DND-41 (cell line): ENCODE measurements at regions not wholly inside any gene's neighbourhood (a gene's known extent, or its start where the extent isn't known, plus 50 kb on each side); places are given as distances from the start of the nearest gene placed in this dataset.

Source experiments
- ATAC-seq: fragments of 200-7000 bp; cut with Tn5 transposase; 3 replicates; pipeline ENCODE4 v1.9.1; 2021; ENCODE audit warnings: low read depth; ENCODE audit not compliant: insufficient read depth
- DNase-seq: peaks from one replicate; pipeline ENCODE4 v3.0.0-alpha.2; 2020
- H2AFZ ChIP-seq: 2 replicates; pipeline ENCODE4 v1.6.0; 2012; ENCODE audit warnings: low read depth, low read length
- H3K27ac ChIP-seq: 2 replicates; pipeline ENCODE4 v1.5.1; 2012; ENCODE audit warnings: low read length, inconsistent platforms
- H3K27me3 ChIP-seq: fragments of 200-600 bp; sonication (generic); 2 replicates; pipeline ENCODE4 v1.6.0; 2012; ENCODE audit warnings: low read length, mild to moderate bottlenecking, inconsistent platforms; ENCODE audit not compliant: insufficient read depth, poor library complexity
- H3K36me3 ChIP-seq: 2 replicates; pipeline ENCODE4 v1.5.1; 2012; ENCODE audit warnings: low read length, inconsistent platforms; ENCODE audit not compliant: insufficient read depth
- H3K4me1 ChIP-seq: 2 replicates; pipeline ENCODE4 v1.5.1; 2012; ENCODE audit warnings: mild to moderate bottlenecking, low read length; ENCODE audit not compliant: insufficient read depth
- H3K4me2 ChIP-seq: 2 replicates; pipeline ENCODE4 v1.6.0; 2012; ENCODE audit warnings: mild to moderate bottlenecking, moderate library complexity, low read length, inconsistent platforms; ENCODE audit not compliant: insufficient read depth
- H3K4me3 ChIP-seq, 2 experiments: fragments of 200-600 bp in 1 of 2; shearing (Covaris generic) in 1 of 2; 2 replicates each; pipeline ENCODE4 v1.5.1; 2012 to 2016; ENCODE audit warnings: inconsistent platforms in 2 of 2, low read length in 2 of 2, mild to moderate bottlenecking in 2 of 2, low read depth in 1 of 2, moderate library complexity in 1 of 2
- H3K79me2 ChIP-seq: 2 replicates; pipeline ENCODE4 v1.6.0; 2012; ENCODE audit warnings: low read length, inconsistent platforms; ENCODE audit not compliant: insufficient read depth
- H3K9ac ChIP-seq: 2 replicates; pipeline ENCODE4 v1.6.0; 2012; ENCODE audit warnings: low read depth, mild to moderate bottlenecking, inconsistent platforms, low read length, moderate library complexity
- H3K9me3 ChIP-seq: 2 replicates; pipeline ENCODE4 v1.5.1; 2012; ENCODE audit warnings: low read length, moderate library complexity, mild to moderate bottlenecking, inconsistent platforms; ENCODE audit not compliant: insufficient read depth, severe bottlenecking
- H4K20me1 ChIP-seq: 2 replicates; pipeline ENCODE4 v1.6.0; 2012; ENCODE audit warnings: low read length; ENCODE audit not compliant: insufficient read depth
- CTCF ChIP-seq: IDR thresholded peaks from 2 replicates; pipeline ENCODE4 v1.5.1; 2012; ENCODE audit warnings: borderline replicate concordance, low read length, moderate library complexity, mild to moderate bottlenecking; ENCODE audit not compliant: poor library complexity, severe bottlenecking; ENCODE audit errors: extremely low read depth
- EZH2 ChIP-seq: IDR thresholded peaks from 3 replicates; pipeline ENCODE4 v1.6.1; 2012; ENCODE audit warnings: borderline replicate concordance, low read depth, mild to moderate bottlenecking, moderate library complexity, low read length, inconsistent platforms; ENCODE audit not compliant: severe bottlenecking

- Histone ChIP-seq H3K9me3 (no peaks in the 10 kb centered on the region), H3K4me2 (no peak overlapping the region), H3K4me1 (no peaks in the 10 kb centered on the region), H3K27me3 (no peaks in the 10 kb centered on the region), H2AFZ (no peak overlapping the region), H3K4me3 (no peak overlapping the region), H3K9ac (no peak overlapping the region), H3K27ac (no peak overlapping the region), H3K36me3 (no peaks in the 10 kb centered on the region), H4K20me1 (no peaks in the 10 kb centered on the region), H3K79me2 (no peaks in the 10 kb centered on the region)
- DNase-seq (no peak), ATAC-seq (no peak)
- TF ChIP-seq CTCF: no peak
- no peak for TF ChIP-seq EZH2
Measured at GRCh38 chr7:36100634-36101033, 52.4 kb upstream of the EEPD1 start.
